CD4-positive, alpha-beta T cell treated with Interleukin-12 subunit alpha and Interleukin-12 subunit beta, for 1 hour (primary cell): ENCODE measurements at regions not wholly inside any gene's neighbourhood (a gene's known extent, or its start where the extent isn't known, plus 50 kb on each side); places are given as distances from the start of the nearest gene placed in this dataset.

Source experiments
- DNase-seq: peaks from one replicate; pipeline ENCODE4 v3.0.0-alpha.2; 2020

DNA sequence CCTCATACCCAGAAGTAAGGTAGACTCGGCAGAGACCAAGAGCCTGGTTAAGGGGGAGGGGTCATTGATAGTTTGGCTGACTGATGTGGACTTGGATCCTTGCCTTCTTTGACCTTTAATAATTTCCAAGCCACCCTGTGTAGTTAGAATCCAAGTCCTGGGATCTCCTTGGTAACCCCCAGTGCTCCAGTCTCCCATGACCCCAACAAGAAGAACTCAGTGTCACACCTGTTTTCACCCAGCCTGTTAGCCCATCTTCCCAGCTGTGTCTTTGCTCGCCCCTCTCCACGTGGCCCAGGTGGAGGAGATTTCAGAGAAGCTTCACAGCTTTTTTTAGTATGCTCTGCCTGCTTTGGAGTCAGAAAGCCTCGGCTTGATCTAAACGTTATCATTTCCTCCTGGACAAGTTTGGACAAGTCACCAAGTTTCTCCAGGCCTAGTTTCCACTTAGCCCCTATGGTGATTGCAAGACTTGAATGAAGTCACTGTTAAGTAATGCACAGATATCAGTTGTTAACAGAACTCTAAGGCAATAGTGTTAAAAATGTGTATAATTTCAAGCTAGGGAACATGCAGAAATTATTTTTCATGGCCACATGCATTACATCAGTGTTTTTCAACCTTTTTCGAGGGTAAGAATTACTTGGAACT, 170.0 kb downstream of the TMEM38B start:
- no peak for DNase-seq

DNA sequence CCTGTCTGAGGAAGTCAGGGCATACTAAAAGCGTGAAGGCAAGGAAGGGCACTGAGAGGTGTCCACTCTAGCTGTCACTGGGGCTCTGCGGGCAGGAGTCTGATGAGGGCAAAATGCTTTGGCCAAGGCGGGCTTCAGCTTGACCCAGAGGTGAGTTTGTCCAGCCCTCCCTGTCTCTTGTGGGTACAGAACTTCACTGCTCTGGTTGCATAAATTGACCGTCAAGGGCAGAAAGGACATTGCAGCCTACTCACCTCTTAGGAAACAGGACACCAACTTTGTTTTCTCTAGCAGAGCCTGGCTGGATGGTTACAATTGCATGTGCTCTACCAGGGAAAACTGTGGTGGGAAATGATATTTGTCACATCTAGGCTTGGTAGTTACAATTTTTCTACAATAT, 170.9 kb downstream of the TMEM38B start:
- no peak for DNase-seq

DNA sequence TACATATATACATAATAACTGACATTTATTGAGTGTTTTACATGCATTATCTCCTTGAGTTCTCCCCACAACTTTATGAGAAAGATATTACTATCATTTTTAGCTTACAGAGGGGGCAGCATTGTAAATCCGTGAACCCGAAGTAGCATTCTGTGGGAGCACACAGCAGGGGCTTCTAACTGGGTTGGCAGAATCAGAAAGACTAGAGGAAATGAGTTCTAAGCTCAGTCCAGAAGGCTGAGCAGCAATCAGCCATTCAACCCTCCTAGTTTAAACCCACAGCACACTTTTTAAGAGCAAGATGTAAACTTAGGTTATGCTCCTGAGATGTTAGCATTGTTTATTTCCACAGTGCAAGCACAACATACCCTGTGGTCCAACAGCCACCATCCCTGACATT, 177.2 kb downstream of the TMEM38B start:
- no peak for DNase-seq

GRCh38 chr9:105873801-105874200, 179.5 kb downstream of the TMEM38B start:
- no peak for DNase-seq

- no peak for DNase-seq
Measured at GRCh38 chr9:105877721-105878120, 183.4 kb downstream of the TMEM38B start.

GRCh38 chr9:105879181-105879580, 184.8 kb downstream of the TMEM38B start:
- DNase-seq, result no peak

- DNase-seq, result no peak
Measured at GRCh38 chr9:105880517-105880916, 186.2 kb downstream of the TMEM38B start.

GRCh38 chr9:105881021-105881420, 186.7 kb downstream of the TMEM38B start:
- DNase-seq, result no peak

GRCh38 chr9:105881654-105882349, 187.5 kb downstream of the TMEM38B start:
- peak; percentile 59 for DNase-seq

- DNase-seq, result no peak
Measured at GRCh38 chr9:105883847-105884246, 189.5 kb downstream of the TMEM38B start.

DNA sequence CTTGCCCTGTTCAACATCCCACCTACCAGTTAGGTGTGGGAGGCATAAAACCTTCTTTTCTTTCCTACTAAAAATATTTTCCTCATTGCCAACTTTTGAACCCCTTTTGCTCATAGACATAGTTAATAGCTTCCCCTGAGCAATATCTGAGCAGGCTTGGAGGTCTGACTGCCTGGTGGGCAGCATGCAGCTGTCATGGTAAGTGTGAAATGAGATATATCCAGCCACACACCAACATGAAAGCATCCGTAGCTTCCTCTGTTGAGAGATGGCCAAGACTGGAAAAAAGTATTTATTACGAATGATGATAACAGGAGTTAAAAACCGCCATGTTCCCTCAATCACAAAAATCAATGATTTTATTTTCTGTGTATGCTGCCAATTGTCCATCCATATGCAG, 190.1 kb downstream of the TMEM38B start:
- DNase-seq, result no peak

- no peak for DNase-seq
Measured at GRCh38 chr9:105886136-105886535, 191.8 kb downstream of the TMEM38B start.

- DNase-seq, result no peak
Measured at GRCh38 chr9:105887679-105888078, 193.3 kb downstream of the TMEM38B start.

DNA sequence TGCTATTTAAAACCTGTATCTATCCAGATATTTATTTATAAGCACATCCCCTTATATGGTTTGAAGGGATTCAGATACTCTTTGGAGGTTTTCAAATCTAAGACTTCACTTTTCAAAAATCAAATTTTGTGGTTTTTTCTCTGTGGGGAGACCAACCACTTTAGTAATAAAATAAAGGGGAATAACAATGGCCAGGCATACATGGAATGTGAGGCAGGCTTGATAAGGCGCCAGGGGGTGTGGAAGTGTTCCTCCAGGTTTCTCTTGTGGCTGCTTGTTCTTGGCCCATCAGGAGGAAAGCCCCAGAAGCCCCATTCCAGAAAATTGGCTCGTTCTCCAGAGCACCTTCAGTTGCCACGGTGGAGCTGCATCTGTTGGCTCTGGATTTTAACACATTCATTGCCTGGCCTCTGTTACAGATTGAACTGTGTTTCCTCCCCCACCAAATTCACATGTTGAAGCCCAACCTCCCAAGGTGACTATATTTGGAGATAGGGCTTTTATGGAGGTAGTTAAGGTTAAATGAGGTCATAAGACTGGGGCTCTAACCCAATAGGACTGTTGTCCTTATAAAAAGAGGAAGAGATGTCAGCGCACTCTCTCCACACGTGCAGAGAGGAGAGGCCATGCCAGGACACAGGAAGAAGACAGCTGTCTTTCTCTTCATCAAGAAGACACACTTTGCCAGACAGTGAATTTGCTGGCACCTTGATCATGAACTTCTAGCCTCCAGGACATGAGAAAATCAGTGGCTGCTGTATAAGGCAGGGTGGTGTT, 195.9 kb downstream of the TMEM38B start:
- DNase-seq, result no peak

DNA sequence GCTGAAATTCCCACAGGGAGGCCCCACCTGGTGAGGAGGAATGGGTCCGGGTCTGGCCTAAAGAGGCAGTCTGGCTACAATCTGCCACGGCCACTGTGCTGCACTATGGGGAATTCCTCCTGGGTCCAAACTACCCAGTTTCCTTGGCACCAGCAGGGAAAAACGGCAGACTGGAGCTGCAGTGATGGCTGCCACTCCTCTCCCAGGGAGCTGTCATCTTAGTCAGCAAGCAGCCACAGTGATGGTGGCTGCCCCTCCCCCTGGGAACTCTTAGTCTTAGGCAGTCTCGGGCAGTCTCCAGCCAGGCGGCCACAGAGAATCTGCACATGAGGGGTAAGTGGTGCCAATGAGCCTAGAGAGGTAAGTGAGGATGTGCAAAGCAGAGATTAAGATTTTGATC, 205.8 kb downstream of the TMEM38B start:
- no peak for DNase-seq

- DNase-seq, result no peak
Measured at GRCh38 chr9:105901514-105902109, 207.3 kb downstream of the TMEM38B start.

DNA sequence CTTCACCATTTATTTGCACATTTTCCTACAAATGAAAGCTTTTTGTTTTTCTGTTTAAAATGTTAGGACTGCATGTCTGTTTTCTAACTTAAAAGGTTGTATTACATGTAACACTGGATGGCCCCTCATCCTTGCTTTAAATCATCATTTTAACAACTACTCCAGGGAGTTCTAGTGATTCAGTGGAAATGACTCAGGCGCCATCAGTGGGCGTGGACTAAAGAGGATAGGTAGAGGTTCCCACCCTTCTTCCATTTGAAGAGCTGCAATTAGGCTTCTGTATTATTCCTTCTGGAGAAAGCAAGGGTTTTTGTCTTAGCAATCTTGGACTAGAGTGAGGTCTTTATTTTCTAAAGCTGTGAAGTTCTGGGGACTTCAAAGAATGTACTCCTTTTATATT, 213.7 kb downstream of the TMEM38B start:
- DNase-seq, result no peak

GRCh38 chr9:105911104-105911911, 217.0 kb downstream of the TMEM38B start:
- no peak for DNase-seq

DNA sequence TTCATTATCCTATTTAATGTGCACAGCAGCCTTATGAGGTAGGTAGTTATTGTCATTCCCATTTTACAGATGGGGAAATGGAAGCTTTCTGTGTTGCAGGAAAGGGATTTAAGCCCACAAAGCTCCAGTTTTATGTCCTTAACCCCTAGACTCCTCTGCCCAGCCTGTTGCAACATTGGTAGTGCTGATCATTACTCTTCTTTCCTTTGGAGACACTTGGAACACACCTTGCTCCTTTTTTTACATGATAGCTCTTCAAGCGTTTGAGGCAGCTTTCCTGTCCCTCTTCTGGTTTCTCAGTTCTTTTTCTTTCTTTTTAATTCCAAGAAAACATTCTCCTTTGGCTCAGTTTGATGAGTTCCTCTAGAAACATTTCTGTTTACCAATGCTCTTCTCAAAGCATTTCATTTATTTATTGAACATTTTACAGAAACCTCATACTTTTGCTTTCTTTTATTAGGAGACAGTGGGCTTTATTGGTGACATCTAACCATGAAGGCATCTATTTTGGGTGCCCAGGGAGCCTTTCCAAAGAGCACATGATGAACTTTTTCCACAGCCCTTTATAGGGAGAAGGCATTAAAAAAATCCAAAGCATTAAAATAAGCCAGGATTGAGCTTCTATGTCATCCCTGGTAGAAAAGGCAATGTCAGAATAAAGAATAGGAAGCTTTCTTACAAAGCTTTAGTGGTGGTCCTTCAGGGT, 218.0 kb downstream of the TMEM38B start:
- no peak for DNase-seq

- no peak for DNase-seq
Measured at GRCh38 chr9:105912863-105913516, 218.6 kb downstream of the TMEM38B start.

DNA sequence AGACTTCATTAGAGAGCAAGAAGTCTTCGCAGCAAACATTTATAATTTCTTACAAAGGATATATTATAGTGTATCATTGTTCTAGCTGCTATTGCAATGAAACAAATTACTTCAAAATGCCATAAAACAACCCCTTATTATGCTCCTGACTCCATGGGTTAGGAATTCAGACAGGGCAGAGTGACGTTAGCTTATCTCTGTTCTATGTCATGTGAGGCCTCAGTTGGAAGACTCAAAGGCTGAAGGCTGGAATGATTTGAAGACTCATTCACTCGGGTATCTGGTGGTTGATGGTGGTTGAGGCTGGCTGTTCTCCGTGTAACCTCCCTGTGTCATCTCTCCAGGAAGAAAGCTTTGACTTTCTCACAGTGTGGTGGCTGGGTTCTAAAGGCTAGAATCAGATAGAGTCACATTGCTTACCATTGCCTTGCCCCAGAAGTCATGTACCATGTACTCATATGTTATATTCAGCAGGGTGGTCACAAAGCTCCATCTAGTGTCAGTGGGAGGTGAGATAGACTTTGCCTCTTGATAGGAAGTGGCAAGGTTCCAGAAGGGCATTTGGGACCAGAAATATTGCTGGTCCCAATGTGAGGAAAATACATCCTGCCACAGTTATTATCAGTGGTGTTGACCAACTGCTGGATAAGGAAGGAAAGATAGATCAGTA, 226.9 kb downstream of the TMEM38B start:
- DNase-seq, result no peak
